Spleen (tissue), 7 donors: ENCODE measurements at regions not wholly inside any gene's neighbourhood (a gene's known extent, or its start where the extent isn't known, plus 50 kb on each side); places are given as distances from the start of the nearest gene placed in this dataset.

ENCODE experiments used
- POLR2A ChIP-seq, 3 donors: fragments of 450-650 bp; IDR thresholded peaks; one replicate each; pipeline ENCODE4 v1.5.1; 2017; ENCODE audit warnings: antibody characterized with exemption in 3 of 3, mild to moderate bottlenecking in 1 of 3
- POLR2AphosphoS5 ChIP-seq, 3 donors: sonication (generic); formaldehyde crosslinking; IDR thresholded peaks; one replicate each; pipeline ENCODE4 v1.5.1; 2017; ENCODE audit warnings: antibody characterized with exemption in 3 of 3
- TF ChIP-seq, protein P1 (sequence below), 11 experiments: fragments of 200-600 bp in 7 of 11; fragments of 450-650 bp in 4 of 11; sonication (generic) in 4 of 11; IDR thresholded peaks in 8 of 11; conservative IDR thresholded peaks in 3 of 11; 1 replicate in 7 of 11; 2 replicates in 4 of 11; pipeline versions ENCODE4 v1.4.0 to v1.8.0; 2016 to 2021; ENCODE audit warnings: antibody characterized with exemption in 11 of 11, inconsistent platforms in 4 of 11, mild to moderate bottlenecking in 1 of 11
- donor health status: DM: no; HTN: no; CAD: no; lungs with moderate emphysema.
- donor health status: DM: no; HTN: no; CAD: no.
- donor health status: DM: no; HTN: no; CAD: no.

DNA sequence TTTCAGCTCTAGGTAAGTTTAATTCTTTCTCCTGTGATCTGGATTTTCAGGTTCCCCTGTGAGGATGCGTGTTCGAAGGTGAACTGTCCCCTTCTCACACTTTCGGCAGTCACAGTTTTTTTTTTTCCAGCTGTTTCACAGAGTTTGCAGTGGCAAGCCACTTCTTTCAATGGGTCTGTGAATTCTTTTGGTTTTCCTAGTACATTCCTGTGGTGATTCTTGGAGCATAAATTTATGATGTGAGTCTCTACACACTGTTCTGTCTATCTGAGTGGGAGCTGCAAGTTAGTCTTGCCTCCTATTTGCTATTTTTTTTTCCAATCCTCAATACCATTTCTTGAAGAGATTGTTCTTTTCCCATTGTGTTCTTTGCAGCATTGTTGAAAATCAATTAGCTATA is 595.5 kb downstream of the RAPGEF2 start:
- TF ChIP-seq POLR2AphosphoS5 (IDR thresholded peaks at IDR 0.05) (no peak), POLR2A (IDR thresholded peaks at IDR 0.05) (no peak)
- TF ChIP-seq, protein P1, sequence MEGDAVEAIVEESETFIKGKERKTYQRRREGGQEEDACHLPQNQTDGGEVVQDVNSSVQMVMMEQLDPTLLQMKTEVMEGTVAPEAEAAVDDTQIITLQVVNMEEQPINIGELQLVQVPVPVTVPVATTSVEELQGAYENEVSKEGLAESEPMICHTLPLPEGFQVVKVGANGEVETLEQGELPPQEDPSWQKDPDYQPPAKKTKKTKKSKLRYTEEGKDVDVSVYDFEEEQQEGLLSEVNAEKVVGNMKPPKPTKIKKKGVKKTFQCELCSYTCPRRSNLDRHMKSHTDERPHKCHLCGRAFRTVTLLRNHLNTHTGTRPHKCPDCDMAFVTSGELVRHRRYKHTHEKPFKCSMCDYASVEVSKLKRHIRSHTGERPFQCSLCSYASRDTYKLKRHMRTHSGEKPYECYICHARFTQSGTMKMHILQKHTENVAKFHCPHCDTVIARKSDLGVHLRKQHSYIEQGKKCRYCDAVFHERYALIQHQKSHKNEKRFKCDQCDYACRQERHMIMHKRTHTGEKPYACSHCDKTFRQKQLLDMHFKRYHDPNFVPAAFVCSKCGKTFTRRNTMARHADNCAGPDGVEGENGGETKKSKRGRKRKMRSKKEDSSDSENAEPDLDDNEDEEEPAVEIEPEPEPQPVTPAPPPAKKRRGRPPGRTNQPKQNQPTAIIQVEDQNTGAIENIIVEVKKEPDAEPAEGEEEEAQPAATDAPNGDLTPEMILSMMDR (IDR thresholded peaks at IDR 0.05 in 8 of 11, conservative IDR thresholded peaks at IDR 0.05 in 3 of 11) = no peak
